T-helper 9 cell (primary cell): ENCODE measurements at regions not wholly inside any gene's neighbourhood (a gene's known extent, or its start where the extent isn't known, plus 50 kb on each side); places are given as distances from the start of the nearest gene placed in this dataset.

ENCODE experiments used
- DNase-seq: peaks from one replicate; pipeline ENCODE4 v3.0.0-alpha.2; 2020

- DNase-seq: no peak
These were observed 498.1 kb upstream of the PSMD7 start for GRCh38 chr16:73798471-73798870.

GRCh38 chr16:73797115-73797514, 499.5 kb upstream of the PSMD7 start:
- no peak for DNase-seq

GRCh38 chr16:73796241-73796640, 500.4 kb upstream of the PSMD7 start:
- no peak for DNase-seq

- DNase-seq: no peak
These were observed 501.6 kb upstream of the PSMD7 start for GRCh38 chr16:73794994-73795393.

- DNase-seq: no peak
These were observed 502.7 kb upstream of the PSMD7 start for GRCh38 chr16:73793871-73794437.

- no peak for DNase-seq
These were observed 503.4 kb upstream of the PSMD7 start for GRCh38 chr16:73793260-73793659.

GRCh38 chr16:73792199-73793020, 504.2 kb upstream of the PSMD7 start:
- DNase-seq: no peak

- no peak for DNase-seq
These were observed 515.3 kb upstream of the PSMD7 start for GRCh38 chr16:73781297-73781696.

GRCh38 chr16:73778887-73779286, 517.7 kb upstream of the PSMD7 start:
- DNase-seq: no peak

- DNase-seq: no peak
These were observed 520.7 kb upstream of the PSMD7 start for GRCh38 chr16:73775841-73776388.

GRCh38 chr16:73771196-73772064, 525.2 kb upstream of the PSMD7 start:
- no peak for DNase-seq

- no peak for DNase-seq
These were observed 527.8 kb upstream of the PSMD7 start for GRCh38 chr16:73768786-73769203.

GRCh38 chr16:73764321-73764720, 532.3 kb upstream of the PSMD7 start:
- no peak for DNase-seq

GRCh38 chr16:73756289-73757178, 540.1 kb upstream of the PSMD7 start:
- DNase-seq: no peak

- DNase-seq: no peak
These were observed 542.7 kb upstream of the PSMD7 start for GRCh38 chr16:73753931-73754330.

GRCh38 chr16:73750639-73751038, 546.0 kb upstream of the PSMD7 start:
- no peak for DNase-seq

- no peak for DNase-seq
These were observed 549.3 kb upstream of the PSMD7 start for GRCh38 chr16:73747328-73747727.

- no peak for DNase-seq
These were observed 550.1 kb upstream of the PSMD7 start for GRCh38 chr16:73746554-73746953.

- no peak for DNase-seq
These were observed 552.7 kb upstream of the PSMD7 start for GRCh38 chr16:73743665-73744496.

- no peak for DNase-seq
These were observed 557.4 kb upstream of the PSMD7 start for GRCh38 chr16:73739049-73739769.

- no peak for DNase-seq
These were observed 558.3 kb upstream of the PSMD7 start for GRCh38 chr16:73738266-73738665.
